ENCODE measurements at regions not wholly inside any gene's neighbourhood (a gene's known extent, or its start where the extent isn't known, plus 50 kb on each side); places are given as distances from the start of the nearest gene placed in this dataset.

- H3K4ac ChIP-seq (ENCODE audit: low read length) = no peak overlapping the region
- H3K36me3 ChIP-seq (replicated peaks in 1 of 2; ENCODE audit: control insufficient read depth in 2 of 2, insufficient read depth in 2 of 2, low read length in 2 of 2) = no peaks in the 10 kb centered on the region
- no peak overlapping the region for H3K9ac ChIP-seq (ENCODE audit: low read depth, low read length, poor library complexity)
- no peak overlapping the region for H3K27ac ChIP-seq (replicated peaks; ENCODE audit: low read length)
- H3K18ac ChIP-seq (ENCODE audit: low read length) = no peak overlapping the region
- H2AK5ac ChIP-seq (ENCODE audit: low read depth, low read length) = no peak overlapping the region
- H3K4me3 ChIP-seq (ENCODE audit: low read length in 2 of 2) = no peak overlapping the region
- H4K91ac ChIP-seq (ENCODE audit: low read depth, low read length, poor library complexity) = no peak overlapping the region
- H3K14ac ChIP-seq (ENCODE audit: low read length) = no peak overlapping the region
- H2BK12ac ChIP-seq (ENCODE audit: low read length) = no peak overlapping the region
- no peaks in the 10 kb centered on the region for H3K79me1 ChIP-seq (ENCODE audit: low read depth, low read length)
- no peaks in the 10 kb centered on the region for H3K27me3 ChIP-seq (ENCODE audit: control insufficient read depth in 3 of 3, insufficient read depth in 3 of 3, low read depth in 1 of 3, low read length in 3 of 3)
- H3K4me2 ChIP-seq (ENCODE audit: insufficient read depth, low read length, poor library complexity, severe bottlenecking) = no peak overlapping the region
- no peak overlapping the region for H4K8ac ChIP-seq (ENCODE audit: low read depth, low read length)
- H2BK5ac ChIP-seq (ENCODE audit: low read length) = no peak overlapping the region
- no peak overlapping the region for H2BK120ac ChIP-seq (ENCODE audit: low read depth, low read length)
- H3K9me3 ChIP-seq (replicated peaks in 1 of 2; ENCODE audit: control insufficient read depth in 2 of 2, insufficient read depth in 1 of 2, low read depth in 1 of 2, low read length in 2 of 2) = peaks cover 0 to 2% of the 10 kb centered on the region in 2 donors
- H2AFZ ChIP-seq (ENCODE audit: low read length) = no peak overlapping the region
- H3K4me1 ChIP-seq (ENCODE audit: control insufficient read depth in 2 of 2, insufficient read depth in 1 of 2, low read depth in 1 of 2, low read length in 2 of 2) = no peaks in the 10 kb centered on the region
- DNase-seq (ENCODE audit: low spot score) = no peak
- no peak overlapping the region for H3K23ac ChIP-seq (ENCODE audit: low read depth, low read length, poor library complexity)
- no CpG with 5 or more reads among the region's 4 CpGs for WGBS, 2 donors (ENCODE audit: extremely low coverage in 2 of 2, insufficient read length in 2 of 2, insufficient replicate concordance in 1 of 2)
- no peak overlapping the region for H2BK15ac ChIP-seq (ENCODE audit: low read length)
Observed at GRCh38 chr4:129438456-129438981, 342.6 kb downstream of the C4orf33 start.

GRCh38 chr4:129446074-129446473 is 350.1 kb downstream of the C4orf33 start:
- no peaks in the 10 kb centered on the region for H3K36me3 ChIP-seq (replicated peaks in 1 of 2; ENCODE audit: control insufficient read depth in 2 of 2, insufficient read depth in 2 of 2, low read length in 2 of 2)
- no CpG with 5 or more reads among the region's 1 CpG for WGBS, 2 donors (ENCODE audit: extremely low coverage in 2 of 2, insufficient read length in 2 of 2, insufficient replicate concordance in 1 of 2)
- H3K79me1 ChIP-seq (ENCODE audit: low read depth, low read length) = no peaks in the 10 kb centered on the region
- no peak overlapping the region for H3K23ac ChIP-seq (ENCODE audit: low read depth, low read length, poor library complexity)
- H3K4me1 ChIP-seq (ENCODE audit: control insufficient read depth in 2 of 2, insufficient read depth in 1 of 2, low read depth in 1 of 2, low read length in 2 of 2) = peaks cover 0 to 5% of the 10 kb centered on the region in 2 donors
- peaks cover 2 to 4% of the 10 kb centered on the region in 2 donors for H3K9me3 ChIP-seq (replicated peaks in 1 of 2; ENCODE audit: control insufficient read depth in 2 of 2, insufficient read depth in 1 of 2, low read depth in 1 of 2, low read length in 2 of 2)
- H3K9ac ChIP-seq (ENCODE audit: low read depth, low read length, poor library complexity) = no peak overlapping the region
- H4K8ac ChIP-seq (ENCODE audit: low read depth, low read length) = no peak overlapping the region
- H2BK15ac ChIP-seq (ENCODE audit: low read length) = no peak overlapping the region
- H3K27ac ChIP-seq (replicated peaks; ENCODE audit: low read length) = no peak overlapping the region
- no peak overlapping the region for H3K14ac ChIP-seq (ENCODE audit: low read length)
- no peak overlapping the region for H2AK5ac ChIP-seq (ENCODE audit: low read depth, low read length)
- no peak overlapping the region for H3K4ac ChIP-seq (ENCODE audit: low read length)
- H3K27me3 ChIP-seq (ENCODE audit: control insufficient read depth in 3 of 3, insufficient read depth in 3 of 3, low read depth in 1 of 3, low read length in 3 of 3) = no peaks in the 10 kb centered on the region
- H3K4me3 ChIP-seq (ENCODE audit: low read length in 2 of 2) = peak overlapping the region in 1 of 2 donors; percentile 17
- H2BK12ac ChIP-seq (ENCODE audit: low read length) = no peak overlapping the region
- no peak for DNase-seq (ENCODE audit: low spot score)
- H4K91ac ChIP-seq (ENCODE audit: low read depth, low read length, poor library complexity) = no peak overlapping the region
- no peak overlapping the region for H3K18ac ChIP-seq (ENCODE audit: low read length)
- H2BK120ac ChIP-seq (ENCODE audit: low read depth, low read length) = no peak overlapping the region
- H2AFZ ChIP-seq (ENCODE audit: low read length) = peak overlapping the region; percentile 91
- no peak overlapping the region for H2BK5ac ChIP-seq (ENCODE audit: low read length)
- no peak overlapping the region for H3K4me2 ChIP-seq (ENCODE audit: insufficient read depth, low read length, poor library complexity, severe bottlenecking)

GRCh38 chr4:129453524-129454200 is 357.7 kb downstream of the C4orf33 start:
- Histone ChIP-seq H3K4ac (ENCODE audit: low read length) (no peak overlapping the region), H3K79me1 (ENCODE audit: low read depth, low read length) (no peaks in the 10 kb centered on the region), H3K14ac (ENCODE audit: low read length) (no peak overlapping the region), H3K27ac (replicated peaks; ENCODE audit: low read length) (no peak overlapping the region), H2BK5ac (ENCODE audit: low read length) (no peak overlapping the region), H2AK5ac (ENCODE audit: low read depth, low read length) (no peak overlapping the region), H2AFZ (ENCODE audit: low read length) (no peak overlapping the region), H3K27me3 (ENCODE audit: control insufficient read depth in 3 of 3, insufficient read depth in 3 of 3, low read depth in 1 of 3, low read length in 3 of 3) (no peaks in the 10 kb centered on the region), H3K18ac (ENCODE audit: low read length) (no peak overlapping the region), H3K9ac (ENCODE audit: low read depth, low read length, poor library complexity) (no peak overlapping the region), H2BK120ac (ENCODE audit: low read depth, low read length) (no peak overlapping the region), H4K8ac (ENCODE audit: low read depth, low read length) (no peak overlapping the region), H3K4me1 (ENCODE audit: control insufficient read depth in 2 of 2, insufficient read depth in 1 of 2, low read depth in 1 of 2, low read length in 2 of 2) (peaks cover 0 to 1% of the 10 kb centered on the region in 2 donors), H2BK12ac (ENCODE audit: low read length) (no peak overlapping the region), H3K4me2 (ENCODE audit: insufficient read depth, low read length, poor library complexity, severe bottlenecking) (no peak overlapping the region), H3K36me3 (replicated peaks in 1 of 2; ENCODE audit: control insufficient read depth in 2 of 2, insufficient read depth in 2 of 2, low read length in 2 of 2) (no peaks in the 10 kb centered on the region), H4K91ac (ENCODE audit: low read depth, low read length, poor library complexity) (no peak overlapping the region), H3K9me3 (replicated peaks in 1 of 2; ENCODE audit: control insufficient read depth in 2 of 2, insufficient read depth in 1 of 2, low read depth in 1 of 2, low read length in 2 of 2) (no peaks in the 10 kb centered on the region), H2BK15ac (ENCODE audit: low read length) (no peak overlapping the region), H3K4me3 (ENCODE audit: low read length in 2 of 2) (no peak overlapping the region), H3K23ac (ENCODE audit: low read depth, low read length, poor library complexity) (no peak overlapping the region)
- no CpG with 5 or more reads among the region's 4 CpGs for WGBS, 2 donors (ENCODE audit: extremely low coverage in 2 of 2, insufficient read length in 2 of 2, insufficient replicate concordance in 1 of 2)
- no peak for DNase-seq (ENCODE audit: low spot score)

- no peak overlapping the region for H3K18ac ChIP-seq (ENCODE audit: low read length)
- no peak overlapping the region for H3K4me2 ChIP-seq (ENCODE audit: insufficient read depth, low read length, poor library complexity, severe bottlenecking)
- H3K9ac ChIP-seq (ENCODE audit: low read depth, low read length, poor library complexity) = no peak overlapping the region
- H2BK5ac ChIP-seq (ENCODE audit: low read length) = no peak overlapping the region
- WGBS, 2 donors (ENCODE audit: extremely low coverage in 2 of 2, insufficient read length in 2 of 2, insufficient replicate concordance in 1 of 2) = no CpG with 5 or more reads among the region's 1 CpG
- no peaks in the 10 kb centered on the region for H3K27me3 ChIP-seq (ENCODE audit: control insufficient read depth in 3 of 3, insufficient read depth in 3 of 3, low read depth in 1 of 3, low read length in 3 of 3)
- H3K4me3 ChIP-seq (ENCODE audit: low read length in 2 of 2) = no peak overlapping the region
- H4K8ac ChIP-seq (ENCODE audit: low read depth, low read length) = no peak overlapping the region
- no peak overlapping the region for H3K27ac ChIP-seq (replicated peaks; ENCODE audit: low read length)
- H2BK12ac ChIP-seq (ENCODE audit: low read length) = no peak overlapping the region
- no peak overlapping the region for H3K14ac ChIP-seq (ENCODE audit: low read length)
- H3K4me1 ChIP-seq (ENCODE audit: control insufficient read depth in 2 of 2, insufficient read depth in 1 of 2, low read depth in 1 of 2, low read length in 2 of 2) = peaks cover 0 to 1% of the 10 kb centered on the region in 2 donors
- no peak overlapping the region for H4K91ac ChIP-seq (ENCODE audit: low read depth, low read length, poor library complexity)
- H3K23ac ChIP-seq (ENCODE audit: low read depth, low read length, poor library complexity) = no peak overlapping the region
- H2AK5ac ChIP-seq (ENCODE audit: low read depth, low read length) = no peak overlapping the region
- no peak overlapping the region for H2BK15ac ChIP-seq (ENCODE audit: low read length)
- no peak overlapping the region for H2BK120ac ChIP-seq (ENCODE audit: low read depth, low read length)
- H3K36me3 ChIP-seq (replicated peaks in 1 of 2; ENCODE audit: control insufficient read depth in 2 of 2, insufficient read depth in 2 of 2, low read length in 2 of 2) = no peaks in the 10 kb centered on the region
- DNase-seq (ENCODE audit: low spot score) = no peak
- no peaks in the 10 kb centered on the region for H3K79me1 ChIP-seq (ENCODE audit: low read depth, low read length)
- no peak overlapping the region for H3K4ac ChIP-seq (ENCODE audit: low read length)
- no peaks in the 10 kb centered on the region for H3K9me3 ChIP-seq (replicated peaks in 1 of 2; ENCODE audit: control insufficient read depth in 2 of 2, insufficient read depth in 1 of 2, low read depth in 1 of 2, low read length in 2 of 2)
- no peak overlapping the region for H2AFZ ChIP-seq (ENCODE audit: low read length)
Observed at GRCh38 chr4:129455482-129455881, 359.5 kb downstream of the C4orf33 start.

All from neuronal stem cell (in vitro differentiated cells).